ENCODE measurements at regions not wholly inside any gene's neighbourhood (a gene's known extent, or its start where the extent isn't known, plus 50 kb on each side); places are given as distances from the start of the nearest gene placed in this dataset.
A peak's percentile ranks its signal among the peaks of the same experiment; 100 is the strongest.
"Not testable (repeated sequence)": the region's sequence is repeated elsewhere in the genome, so short reads cannot be mapped to it uniquely, and the experiment has no call there.

GRCh38 chr6:90463359-90463758 is 123.5 kb downstream of the MAP3K7 start:
- no peak for DNase-seq (ENCODE audit: low read depth, low spot score)
- no peak overlapping the region for H3K27ac ChIP-seq

DNA sequence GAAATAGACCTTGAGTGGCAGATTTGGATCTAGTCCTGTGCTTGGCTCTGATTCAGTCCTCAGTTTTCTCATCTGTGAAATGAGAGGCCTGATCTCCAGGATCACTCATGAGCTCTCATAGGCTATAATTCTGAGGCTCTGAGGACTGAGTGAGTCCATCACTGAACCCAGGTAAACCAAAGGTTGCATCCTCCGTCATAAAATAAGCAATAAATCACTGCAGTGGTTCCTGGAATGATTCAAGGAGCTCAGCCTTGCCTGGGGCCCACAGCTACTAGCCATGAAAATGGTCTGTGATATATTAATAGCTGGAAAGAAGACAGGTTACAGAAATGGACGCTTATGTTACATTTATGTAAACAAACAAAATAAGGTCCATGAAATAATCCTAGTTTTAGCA is 124.8 kb downstream of the MAP3K7 start:
- H3K27ac ChIP-seq: no peak overlapping the region
- no peak for DNase-seq (ENCODE audit: low read depth, low spot score)

GRCh38 chr6:90461383-90461782 is 125.5 kb downstream of the MAP3K7 start:
- no peak overlapping the region for H3K27ac ChIP-seq
- DNase-seq (ENCODE audit: low read depth, low spot score): no peak

- no peak overlapping the region for H3K27ac ChIP-seq
- DNase-seq (ENCODE audit: low read depth, low spot score): no peak
These were observed 126.8 kb downstream of the MAP3K7 start for GRCh38 chr6:90460051-90460450.

- peak; percentile 12 for DNase-seq (ENCODE audit: low read depth, low spot score)
- H3K27ac ChIP-seq: no peak overlapping the region
These were observed 127.6 kb downstream of the MAP3K7 start for GRCh38 chr6:90459225-90459758.

GRCh38 chr6:90458353-90459224 is 128.3 kb downstream of the MAP3K7 start:
- DNase-seq (ENCODE audit: low read depth, low spot score): no peak
- H3K27ac ChIP-seq: no peak overlapping the region

DNA sequence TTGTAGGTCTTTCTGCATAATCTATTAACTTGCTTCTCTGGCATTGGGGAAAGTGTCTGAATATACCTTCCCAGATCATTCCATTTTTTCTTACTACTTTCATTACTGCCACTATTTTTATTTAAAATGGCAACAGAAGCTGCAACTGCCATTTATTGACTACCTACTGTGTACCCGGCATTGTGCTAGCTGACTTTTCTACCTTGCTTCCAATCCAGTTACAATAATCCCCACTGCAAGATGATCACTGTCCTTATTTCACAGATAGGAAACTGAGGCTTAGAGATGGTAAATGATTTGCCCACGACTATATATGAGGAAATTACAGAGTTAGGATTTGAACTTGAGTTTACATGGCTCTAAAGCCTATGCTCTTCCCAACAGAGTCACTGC is 129.0 kb downstream of the MAP3K7 start:
- no peak overlapping the region for H3K27ac ChIP-seq
- DNase-seq (ENCODE audit: low read depth, low spot score): no peak

GRCh38 chr6:90456997-90457866 is 129.6 kb downstream of the MAP3K7 start:
- not testable (repeated sequence) for DNase-seq (ENCODE audit: low read depth, low spot score)

DNA sequence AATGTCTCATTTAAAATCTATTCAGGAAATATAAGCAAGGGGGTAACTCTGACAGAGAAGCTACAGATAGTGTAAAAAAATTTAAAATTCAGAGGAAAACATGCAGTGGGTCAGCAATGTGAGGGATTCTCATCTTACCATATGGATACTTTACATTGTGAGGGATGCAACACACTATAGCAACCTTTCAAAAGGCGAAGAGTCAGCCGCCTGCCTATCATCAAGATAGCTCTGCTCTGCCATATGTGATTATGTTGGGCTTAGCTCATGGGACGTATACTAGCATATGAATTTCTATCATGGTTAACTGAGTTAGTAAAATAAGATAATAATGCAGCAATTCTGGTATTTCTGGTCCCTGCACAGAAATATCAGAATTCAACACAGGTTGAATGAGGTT is 130.9 kb downstream of the MAP3K7 start:
- no peak overlapping the region for H3K27ac ChIP-seq
- DNase-seq (ENCODE audit: low read depth, low spot score): no peak

More at GRCh38 chr6:90456997-90457866, 129.6 kb downstream of the MAP3K7 start:
- H3K27ac ChIP-seq: not testable (repeated sequence)

- peak overlapping the region; percentile 40 for H3K27ac ChIP-seq
- DNase-seq (ENCODE audit: low read depth, low spot score): peak; percentile 22
These were observed 131.9 kb downstream of the MAP3K7 start for GRCh38 chr6:90454836-90455427.

GRCh38 chr6:90450268-90450953 is 136.5 kb downstream of the MAP3K7 start:
- no peak for DNase-seq (ENCODE audit: low read depth, low spot score)
- no peak overlapping the region for H3K27ac ChIP-seq

DNA sequence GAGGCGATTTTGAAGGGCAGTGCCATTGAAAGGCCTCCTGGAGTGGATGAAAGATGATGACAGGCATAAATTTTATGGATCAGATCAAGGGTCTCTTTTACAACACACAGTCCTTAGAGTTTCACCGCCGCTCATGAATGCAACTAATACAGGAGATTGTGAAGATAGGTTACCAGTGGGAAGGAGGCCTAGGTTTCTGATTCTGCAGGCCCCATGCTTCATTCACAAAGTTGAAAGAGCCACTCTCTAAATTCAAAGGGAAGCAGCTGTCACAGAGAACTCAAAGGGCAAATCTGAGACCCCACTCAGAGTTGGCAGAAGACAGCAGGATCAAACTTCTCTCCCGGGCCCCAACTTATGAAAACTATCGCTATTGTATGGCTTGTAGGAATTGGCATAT is 137.6 kb downstream of the MAP3K7 start:
- no peak overlapping the region for H3K27ac ChIP-seq
- no peak for DNase-seq (ENCODE audit: low read depth, low spot score)

- H3K27ac ChIP-seq: no peak overlapping the region
- no peak for DNase-seq (ENCODE audit: low read depth, low spot score)
These were observed 138.0 kb downstream of the MAP3K7 start for GRCh38 chr6:90448836-90449235.

GRCh38 chr6:90446164-90446563 is 140.7 kb downstream of the MAP3K7 start:
- no peak for DNase-seq (ENCODE audit: low read depth, low spot score)
- no peak overlapping the region for H3K27ac ChIP-seq

GRCh38 chr6:90445533-90446108 is 141.3 kb downstream of the MAP3K7 start:
- DNase-seq (ENCODE audit: low read depth, low spot score): no peak
- no peak overlapping the region for H3K27ac ChIP-seq

DNA sequence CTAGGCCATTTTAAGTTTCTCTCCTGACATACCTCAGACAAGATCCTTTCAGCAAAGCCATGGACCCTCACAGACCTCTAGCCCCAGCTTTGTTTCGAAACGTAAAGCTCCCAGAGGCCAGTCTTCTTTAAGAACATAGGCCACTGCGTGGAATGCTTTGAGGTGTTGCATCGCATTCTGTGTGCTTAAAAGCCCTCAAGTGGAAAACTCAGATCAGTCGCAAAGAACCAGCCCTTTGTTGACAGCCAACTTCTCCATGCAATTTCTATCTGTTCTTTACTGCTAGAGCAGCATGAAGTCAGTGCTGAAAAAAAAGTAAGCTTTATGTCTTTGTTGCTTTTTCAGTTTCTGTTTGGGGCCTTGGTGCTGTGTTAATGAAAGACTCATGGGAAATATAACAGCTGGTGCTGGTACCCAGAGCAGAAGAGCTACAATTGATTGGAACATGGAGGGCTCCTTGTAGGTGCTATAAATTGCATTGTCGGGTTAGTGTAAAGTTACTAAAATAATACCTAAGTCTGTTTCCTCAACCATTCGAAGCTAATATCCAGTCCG is 142.6 kb downstream of the MAP3K7 start:
- H3K27ac ChIP-seq: no peak overlapping the region
- DNase-seq (ENCODE audit: low read depth, low spot score): no peak

DNA sequence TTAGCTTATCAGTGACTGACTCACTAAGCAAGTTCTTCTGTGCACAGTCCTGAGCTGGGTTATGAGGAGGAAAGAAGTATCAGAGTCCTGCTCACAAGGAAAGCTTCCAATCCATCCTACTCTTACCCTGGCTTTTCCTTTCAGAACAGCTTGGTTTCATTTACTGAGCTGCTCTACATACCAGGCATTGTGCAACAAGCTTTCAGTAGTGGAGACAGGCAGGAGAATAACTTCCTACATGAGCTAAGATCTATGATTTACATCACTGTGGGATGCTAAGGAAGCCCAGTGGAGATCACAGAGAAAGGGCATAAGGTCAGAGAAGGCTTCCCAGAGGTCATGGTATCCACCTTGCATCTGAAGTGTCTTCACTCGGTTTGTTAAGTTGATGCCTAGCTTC is 144.5 kb downstream of the MAP3K7 start:
- H3K27ac ChIP-seq: no peak overlapping the region
- no peak for DNase-seq (ENCODE audit: low read depth, low spot score)

GRCh38 chr6:90440586-90441283 is 144.1 kb upstream of the BACH2 start:
- H3K27ac ChIP-seq: no peak overlapping the region
- DNase-seq (ENCODE audit: low read depth, low spot score): no peak

DNA sequence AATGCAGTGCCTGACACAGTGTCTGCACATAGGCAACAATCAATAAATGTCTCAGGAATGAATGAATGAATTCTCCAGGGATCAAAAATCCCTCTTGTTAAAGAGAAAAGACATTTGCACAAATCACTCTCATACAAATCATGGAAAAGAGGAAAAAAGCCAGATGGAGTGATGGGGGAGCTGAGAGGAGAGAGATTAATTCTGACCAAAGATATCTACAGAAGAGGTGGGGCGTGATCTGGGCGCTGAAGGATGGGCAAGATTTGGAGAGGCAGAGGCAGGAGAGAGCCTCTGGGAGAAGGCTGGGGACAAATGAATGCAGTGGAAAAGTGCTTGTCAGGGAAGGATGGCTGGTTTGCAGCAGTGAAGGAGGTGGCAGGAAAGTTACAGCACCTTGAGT is 142.9 kb upstream of the BACH2 start:
- no peak for DNase-seq (ENCODE audit: low read depth, low spot score)
- no peak overlapping the region for H3K27ac ChIP-seq
